GM10248 (cell line): ENCODE measurements at regions not wholly inside any gene's neighbourhood (a gene's known extent, or its start where the extent isn't known, plus 50 kb on each side); places are given as distances from the start of the nearest gene placed in this dataset.

Experiments used
- CTCF ChIA-PET: fragments of 300-600 bp; sonication (Branson Sonifier 250); formaldehyde crosslinking; extraction: SDS; loops from one replicate; lab custom pipeline; 2021; ENCODE audit warnings: antibody characterized with exemption; lab: Yijun Ruan, JAX
- POLR2A ChIA-PET: fragments of 350-650 bp; sonication (Branson Sonifier 250); formaldehyde crosslinking; extraction: SDS; loops from one replicate; lab custom pipeline; 2020; ENCODE audit warnings: antibody characterized with exemption; lab: Yijun Ruan, JAX
- DNase-seq: peaks from one replicate; pipeline ENCODE4 v3.0.0; 2012; ENCODE audit errors: extremely low spot score
- CTCF ChIP-seq: IDR thresholded peaks from 2 replicates; pipeline ENCODE4 v1.5.1; 2012; ENCODE audit warnings: mild to moderate bottlenecking, low read depth; ENCODE audit errors: extremely low read depth, missing control alignments, control extremely low read depth

DNA sequence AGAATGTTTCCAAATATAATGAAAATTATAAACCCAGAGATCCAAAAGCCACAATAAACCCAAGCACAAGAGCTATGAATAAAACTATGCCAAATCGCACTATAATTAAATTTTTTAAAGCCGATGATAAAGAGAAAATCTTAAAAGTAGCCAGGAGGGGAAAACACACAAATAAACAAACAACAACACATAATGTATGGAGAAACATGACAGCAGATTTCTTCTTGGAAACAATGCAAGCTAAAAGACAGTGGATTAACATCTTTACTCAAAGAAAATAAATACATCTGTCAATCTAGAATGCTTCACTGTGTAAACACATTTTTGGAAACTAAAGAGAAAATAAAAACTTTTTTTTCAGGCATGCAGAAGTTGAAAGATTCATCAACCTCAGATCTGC, 53.0 kb upstream of the SMOX start:
- ChIA-PET CTCF (interaction anchor here (1.2 kb wide), 1 partner anchor 10 kb away, joined by 3 read pairs; no protein-coding TSS in a partner anchor), POLR2A (no interaction called here)
- DNase-seq, result no peak
- no peak for TF ChIP-seq CTCF

- peak; percentile 72 for DNase-seq
- POLR2A ChIA-PET, result no interaction called here
- CTCF ChIA-PET, result interaction anchor here (0.8 to 3.7 kb wide), 14 partner anchors 8 to 381 kb away, joined by 3 to 23 read pairs (median 3); no protein-coding TSS in a partner anchor
- peak; percentile 61 for TF ChIP-seq CTCF
These were observed 56.8 kb upstream of the SMOX start for GRCh38 chr20:4091490-4092479.

GRCh38 chr20:4090756-4091489, 57.7 kb upstream of the SMOX start:
- no peak for DNase-seq
- ChIA-PET CTCF (interaction anchor here (1.1 to 3.7 kb wide), 5 partner anchors 12 to 303 kb away, joined by 3 to 23 read pairs (median 3); no protein-coding TSS in a partner anchor), POLR2A (no interaction called here)
- TF ChIP-seq CTCF, result no peak

DNA sequence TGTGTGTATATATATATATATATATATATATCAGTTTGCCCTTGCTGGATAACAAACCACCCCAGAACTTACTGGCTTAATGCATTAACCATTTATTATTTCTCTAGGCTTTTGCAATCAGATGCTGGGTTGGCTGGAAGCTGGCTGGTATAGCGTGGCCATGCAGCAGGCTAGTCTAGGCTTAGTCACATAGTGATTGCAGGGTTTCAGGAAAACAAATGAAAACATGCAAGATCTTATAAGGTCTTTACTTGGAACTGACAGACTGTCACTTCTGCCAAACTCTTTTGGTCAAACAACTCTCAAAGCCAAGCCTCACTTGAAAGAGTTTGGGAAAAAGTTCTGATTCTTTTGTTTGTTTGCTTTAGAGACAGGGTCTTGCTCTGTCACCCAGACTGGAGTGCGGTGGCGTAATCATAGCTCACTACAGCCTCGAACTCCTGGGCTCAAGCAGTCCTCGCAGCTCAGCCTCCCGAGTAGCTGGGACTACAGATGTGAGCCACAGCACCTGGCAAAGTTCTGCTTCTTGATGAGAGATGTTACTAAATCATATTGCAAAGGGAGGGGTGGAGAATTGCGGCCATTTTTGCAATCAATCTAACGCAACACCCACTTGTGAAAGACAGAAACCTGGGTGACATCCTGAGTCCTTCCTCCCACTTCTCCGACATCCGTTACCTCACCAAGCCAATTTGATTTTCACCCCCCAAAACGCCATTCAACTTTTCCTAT, 58.7 kb upstream of the SMOX start:
- ChIA-PET CTCF (interaction anchor here (1.3 to 3.7 kb wide), 4 partner anchors 11 to 302 kb away, joined by 3 to 23 read pairs (median 4); no protein-coding TSS in a partner anchor), POLR2A (no interaction called here)
- no peak for DNase-seq
- TF ChIP-seq CTCF, result no peak

GRCh38 chr20:4088766-4089165, 59.9 kb upstream of the SMOX start:
- ChIA-PET POLR2A (no interaction called here), CTCF (no interaction called here)
- TF ChIP-seq CTCF, result no peak
- no peak for DNase-seq
